Right ventricle myocardium superior (tissue), 1 donor: ENCODE measurements at regions not wholly inside any gene's neighbourhood (a gene's known extent, or its start where the extent isn't known, plus 50 kb on each side); places are given as distances from the start of the nearest gene placed in this dataset.

ENCODE experiments used
- ATAC-seq: fragments of 200-7000 bp; cut with Tn5 transposase; one replicate; pipeline ENCODE4 v1.9.1; 2020; ENCODE audit warnings: mild to moderate bottlenecking; ENCODE audit not compliant: poor library complexity
- DNase-seq: peaks from one replicate; pipeline ENCODE4 v3.0.0-alpha.2; 2020
- intact Hi-C: fragments of 100-400 bp; cut with DNase I; formaldehyde crosslinking; loops from one replicate; pipeline ENCODE4 v1.11.2; 2022
- donor health status: DM: no; HTN: yes; CAD: no; lungs with severe emphysema.

GRCh38 chr5:3311433-3311832 lies 284.2 kb upstream of the IRX1 start:
- intact Hi-C loops = no loop called here
- ATAC-seq = no peak

GRCh38 chr5:3310541-3311261 lies 284.9 kb upstream of the IRX1 start:
- intact Hi-C loops = no loop called here
- ATAC-seq = no peak
- no peak for DNase-seq

More at GRCh38 chr5:3311433-3311832, 284.2 kb upstream of the IRX1 start:
- no peak for DNase-seq

- ATAC-seq = no peak
- DNase-seq = no peak
- intact Hi-C loops = no loop called here
Measured at GRCh38 chr5:3309538-3309937, 286.1 kb upstream of the IRX1 start.

- no peak for DNase-seq
- intact Hi-C loops = no loop called here
- no peak for ATAC-seq
Measured at GRCh38 chr5:3307982-3308621, 287.5 kb upstream of the IRX1 start.

GRCh38 chr5:3305432-3305831 lies 290.2 kb upstream of the IRX1 start:
- intact Hi-C loops = no loop called here
- DNase-seq (no peak), ATAC-seq (no peak)

GRCh38 chr5:3304346-3304745 lies 291.3 kb upstream of the IRX1 start:
- DNase-seq = no peak
- intact Hi-C loops = no loop called here
- ATAC-seq = no peak

GRCh38 chr5:3303777-3304176 lies 291.9 kb upstream of the IRX1 start:
- ATAC-seq (no peak), DNase-seq (no peak)
- intact Hi-C loops = no loop called here

- ATAC-seq = no peak
- DNase-seq = no peak
- intact Hi-C loops = no loop called here
Measured at GRCh38 chr5:3302228-3302627, 293.4 kb upstream of the IRX1 start.

GRCh38 chr5:3301306-3301705 lies 294.3 kb upstream of the IRX1 start:
- DNase-seq (no peak), ATAC-seq (no peak)
- intact Hi-C loops = no loop called here

GRCh38 chr5:3300726-3301125 lies 294.9 kb upstream of the IRX1 start:
- ATAC-seq (no peak), DNase-seq (no peak)
- intact Hi-C loops = no loop called here

GRCh38 chr5:3299441-3299840 lies 296.2 kb upstream of the IRX1 start:
- DNase-seq = no peak
- no peak for ATAC-seq
- intact Hi-C loops = no loop called here

- DNase-seq = no peak
- no peak for ATAC-seq
- intact Hi-C loops = no loop called here
Measured at GRCh38 chr5:3297853-3298252, 297.8 kb upstream of the IRX1 start.

- ATAC-seq (no peak), DNase-seq (no peak)
- intact Hi-C loops = no loop called here
Measured at GRCh38 chr5:3288325-3288724, 307.3 kb upstream of the IRX1 start.

GRCh38 chr5:3287516-3287915 lies 308.1 kb upstream of the IRX1 start:
- ATAC-seq (no peak), DNase-seq (no peak)
- intact Hi-C loops = no loop called here

- DNase-seq (no peak), ATAC-seq (no peak)
- intact Hi-C loops = no loop called here
Measured at GRCh38 chr5:3285621-3286020, 310.0 kb upstream of the IRX1 start.

GRCh38 chr5:3284506-3284905 lies 311.1 kb upstream of the IRX1 start:
- ATAC-seq (no peak), DNase-seq (no peak)
- intact Hi-C loops = no loop called here

GRCh38 chr5:3282841-3283240 lies 312.8 kb upstream of the IRX1 start:
- ATAC-seq (no peak), DNase-seq (no peak)
- intact Hi-C loops = no loop called here

GRCh38 chr5:3281366-3281765 lies 314.3 kb upstream of the IRX1 start:
- ATAC-seq (no peak), DNase-seq (no peak)
- intact Hi-C loops = no loop called here

GRCh38 chr5:3278643-3279042 lies 317.0 kb upstream of the IRX1 start:
- no peak for DNase-seq
- intact Hi-C loops = no loop called here
- ATAC-seq = no peak

- DNase-seq = no peak
- intact Hi-C loops = no loop called here
Measured at GRCh38 chr5:3277590-3278196, 317.9 kb upstream of the IRX1 start.

More at GRCh38 chr5:3277590-3278196, 317.9 kb upstream of the IRX1 start:
- ATAC-seq = no peak
